ENCODE measurements at regions not wholly inside any gene's neighbourhood (a gene's known extent, or its start where the extent isn't known, plus 50 kb on each side); places are given as distances from the start of the nearest gene placed in this dataset.

DNA sequence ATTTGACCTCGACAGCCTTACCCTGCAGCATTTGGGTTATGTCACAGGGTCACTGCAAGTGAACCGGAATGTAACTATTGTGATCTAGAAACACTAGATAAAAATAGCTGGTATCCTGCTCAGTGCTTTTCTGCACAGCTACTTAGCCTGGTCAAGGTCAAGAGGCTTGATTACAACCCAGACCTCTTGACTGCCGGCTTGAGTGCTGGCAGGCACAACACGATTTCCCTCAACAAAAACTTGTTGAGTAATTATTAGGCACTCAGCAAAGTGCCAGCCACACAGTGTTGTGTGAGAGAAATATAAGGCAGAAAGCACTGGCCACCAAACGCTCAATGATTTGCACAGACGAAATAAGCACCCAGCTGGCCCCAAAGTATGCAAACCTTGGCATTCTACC lies 156.7 kb downstream of the NUAK1 start:
- no peak for TF ChIP-seq GTF2F1 (IDR thresholded peaks at IDR 0.05; ENCODE audit: low read length)
- TF ChIP-seq RAD21 (CRISPR knock-in tag; IDR thresholded peaks at IDR 0.05): no peak
- TF ChIP-seq, protein P1, sequence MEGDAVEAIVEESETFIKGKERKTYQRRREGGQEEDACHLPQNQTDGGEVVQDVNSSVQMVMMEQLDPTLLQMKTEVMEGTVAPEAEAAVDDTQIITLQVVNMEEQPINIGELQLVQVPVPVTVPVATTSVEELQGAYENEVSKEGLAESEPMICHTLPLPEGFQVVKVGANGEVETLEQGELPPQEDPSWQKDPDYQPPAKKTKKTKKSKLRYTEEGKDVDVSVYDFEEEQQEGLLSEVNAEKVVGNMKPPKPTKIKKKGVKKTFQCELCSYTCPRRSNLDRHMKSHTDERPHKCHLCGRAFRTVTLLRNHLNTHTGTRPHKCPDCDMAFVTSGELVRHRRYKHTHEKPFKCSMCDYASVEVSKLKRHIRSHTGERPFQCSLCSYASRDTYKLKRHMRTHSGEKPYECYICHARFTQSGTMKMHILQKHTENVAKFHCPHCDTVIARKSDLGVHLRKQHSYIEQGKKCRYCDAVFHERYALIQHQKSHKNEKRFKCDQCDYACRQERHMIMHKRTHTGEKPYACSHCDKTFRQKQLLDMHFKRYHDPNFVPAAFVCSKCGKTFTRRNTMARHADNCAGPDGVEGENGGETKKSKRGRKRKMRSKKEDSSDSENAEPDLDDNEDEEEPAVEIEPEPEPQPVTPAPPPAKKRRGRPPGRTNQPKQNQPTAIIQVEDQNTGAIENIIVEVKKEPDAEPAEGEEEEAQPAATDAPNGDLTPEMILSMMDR (CRISPR knock-in tag; IDR thresholded peaks at IDR 0.05): no peak
- TF ChIP-seq, protein P2, sequence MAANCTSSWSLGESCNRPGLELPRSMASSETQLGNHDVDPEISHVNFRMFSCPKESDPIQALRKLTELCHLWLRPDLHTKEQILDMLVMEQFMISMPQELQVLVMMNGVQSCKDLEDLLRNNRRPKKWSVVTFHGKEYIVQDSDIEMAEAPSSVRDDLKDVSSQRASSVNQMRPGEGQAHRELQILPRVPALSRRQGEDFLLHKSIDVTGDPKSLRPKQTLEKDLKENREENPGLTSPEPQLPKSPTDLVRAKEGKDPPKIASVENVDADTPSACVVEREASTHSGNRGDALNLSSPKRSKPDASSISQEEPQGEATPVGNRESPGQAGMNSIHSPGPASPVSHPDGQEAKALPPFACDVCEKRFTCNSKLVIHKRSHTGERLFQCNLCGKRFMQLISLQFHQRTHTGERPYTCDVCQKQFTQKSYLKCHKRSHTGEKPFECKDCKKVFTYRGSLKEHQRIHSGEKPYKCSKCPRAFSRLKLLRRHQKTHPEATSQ (CRISPR knock-in tag; IDR thresholded peaks at IDR 0.05; ENCODE audit: borderline replicate concordance): no peak
- no peak for TF ChIP-seq POLR2A (IDR thresholded peaks at IDR 0.05; ENCODE audit: insufficient read depth in 1 of 2, low read depth in 2 of 2, low read length in 2 of 2)
- TF ChIP-seq, protein P3, sequence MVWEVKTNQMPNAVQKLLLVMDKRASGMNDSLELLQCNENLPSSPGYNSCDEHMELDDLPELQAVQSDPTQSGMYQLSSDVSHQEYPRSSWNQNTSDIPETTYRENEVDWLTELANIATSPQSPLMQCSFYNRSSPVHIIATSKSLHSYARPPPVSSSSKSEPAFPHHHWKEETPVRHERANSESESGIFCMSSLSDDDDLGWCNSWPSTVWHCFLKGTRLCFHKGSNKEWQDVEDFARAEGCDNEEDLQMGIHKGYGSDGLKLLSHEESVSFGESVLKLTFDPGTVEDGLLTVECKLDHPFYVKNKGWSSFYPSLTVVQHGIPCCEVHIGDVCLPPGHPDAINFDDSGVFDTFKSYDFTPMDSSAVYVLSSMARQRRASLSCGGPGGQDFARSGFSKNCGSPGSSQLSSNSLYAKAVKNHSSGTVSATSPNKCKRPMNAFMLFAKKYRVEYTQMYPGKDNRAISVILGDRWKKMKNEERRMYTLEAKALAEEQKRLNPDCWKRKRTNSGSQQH (CRISPR knock-in tag; IDR thresholded peaks at IDR 0.05; ENCODE audit: low read depth): no peak
- TF ChIP-seq, protein P4, sequence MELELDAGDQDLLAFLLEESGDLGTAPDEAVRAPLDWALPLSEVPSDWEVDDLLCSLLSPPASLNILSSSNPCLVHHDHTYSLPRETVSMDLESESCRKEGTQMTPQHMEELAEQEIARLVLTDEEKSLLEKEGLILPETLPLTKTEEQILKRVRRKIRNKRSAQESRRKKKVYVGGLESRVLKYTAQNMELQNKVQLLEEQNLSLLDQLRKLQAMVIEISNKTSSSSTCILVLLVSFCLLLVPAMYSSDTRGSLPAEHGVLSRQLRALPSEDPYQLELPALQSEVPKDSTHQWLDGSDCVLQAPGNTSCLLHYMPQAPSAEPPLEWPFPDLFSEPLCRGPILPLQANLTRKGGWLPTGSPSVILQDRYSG (CRISPR knock-in tag; IDR thresholded peaks at IDR 0.05): no peak
- TF ChIP-seq, protein P5, sequence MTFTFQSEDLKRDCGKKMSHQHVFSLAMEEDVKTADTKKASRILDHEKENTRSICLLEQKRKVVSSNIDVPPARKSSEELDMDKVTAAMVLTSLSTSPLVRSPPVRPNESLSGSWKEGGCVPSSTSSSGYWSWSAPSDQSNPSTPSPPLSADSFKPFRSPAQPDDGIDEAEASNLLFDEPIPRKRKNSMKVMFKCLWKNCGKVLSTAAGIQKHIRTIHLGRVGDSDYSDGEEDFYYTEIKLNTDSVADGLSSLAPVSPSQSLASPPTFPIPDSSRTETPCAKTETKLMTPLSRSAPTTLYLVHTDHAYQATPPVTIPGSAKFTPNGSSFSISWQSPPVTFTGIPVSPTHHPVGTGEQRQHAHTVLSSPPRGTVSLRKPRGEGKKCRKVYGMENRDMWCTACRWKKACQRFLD (CRISPR knock-in tag; IDR thresholded peaks at IDR 0.05; ENCODE audit: borderline replicate concordance): no peak
- TF ChIP-seq CEBPB (IDR thresholded peaks at IDR 0.05; ENCODE audit: borderline replicate concordance, low read depth, low read length): no peak
- TF ChIP-seq, protein P6, sequence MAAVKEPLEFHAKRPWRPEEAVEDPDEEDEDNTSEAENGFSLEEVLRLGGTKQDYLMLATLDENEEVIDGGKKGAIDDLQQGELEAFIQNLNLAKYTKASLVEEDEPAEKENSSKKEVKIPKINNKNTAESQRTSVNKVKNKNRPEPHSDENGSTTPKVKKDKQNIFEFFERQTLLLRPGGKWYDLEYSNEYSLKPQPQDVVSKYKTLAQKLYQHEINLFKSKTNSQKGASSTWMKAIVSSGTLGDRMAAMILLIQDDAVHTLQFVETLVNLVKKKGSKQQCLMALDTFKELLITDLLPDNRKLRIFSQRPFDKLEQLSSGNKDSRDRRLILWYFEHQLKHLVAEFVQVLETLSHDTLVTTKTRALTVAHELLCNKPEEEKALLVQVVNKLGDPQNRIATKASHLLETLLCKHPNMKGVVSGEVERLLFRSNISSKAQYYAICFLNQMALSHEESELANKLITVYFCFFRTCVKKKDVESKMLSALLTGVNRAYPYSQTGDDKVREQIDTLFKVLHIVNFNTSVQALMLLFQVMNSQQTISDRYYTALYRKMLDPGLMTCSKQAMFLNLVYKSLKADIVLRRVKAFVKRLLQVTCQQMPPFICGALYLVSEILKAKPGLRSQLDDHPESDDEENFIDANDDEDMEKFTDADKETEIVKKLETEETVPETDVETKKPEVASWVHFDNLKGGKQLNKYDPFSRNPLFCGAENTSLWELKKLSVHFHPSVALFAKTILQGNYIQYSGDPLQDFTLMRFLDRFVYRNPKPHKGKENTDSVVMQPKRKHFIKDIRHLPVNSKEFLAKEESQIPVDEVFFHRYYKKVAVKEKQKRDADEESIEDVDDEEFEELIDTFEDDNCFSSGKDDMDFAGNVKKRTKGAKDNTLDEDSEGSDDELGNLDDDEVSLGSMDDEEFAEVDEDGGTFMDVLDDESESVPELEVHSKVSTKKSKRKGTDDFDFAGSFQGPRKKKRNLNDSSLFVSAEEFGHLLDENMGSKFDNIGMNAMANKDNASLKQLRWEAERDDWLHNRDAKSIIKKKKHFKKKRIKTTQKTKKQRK (IDR thresholded peaks at IDR 0.05; ENCODE audit: low read length): no peak
- no peak for TF ChIP-seq HDAC2 (CRISPR knock-in tag; IDR thresholded peaks at IDR 0.05)
- TF ChIP-seq JUN (CRISPR knock-in tag; IDR thresholded peaks at IDR 0.05): no peak
- TF ChIP-seq NAIF1 (CRISPR knock-in tag; IDR thresholded peaks at IDR 0.05; ENCODE audit: borderline replicate concordance): no peak
- TF ChIP-seq MAZ (IDR thresholded peaks at IDR 0.05; ENCODE audit: borderline replicate concordance, low read depth, low read length): no peak
- TF ChIP-seq MAZ (CRISPR knock-in tag; IDR thresholded peaks at IDR 0.05; ENCODE audit: low read depth): no peak
